Testis (tissue), 2 donors: ENCODE measurements at regions not wholly inside any gene's neighbourhood (a gene's known extent, or its start where the extent isn't known, plus 50 kb on each side); places are given as distances from the start of the nearest gene placed in this dataset.

ENCODE experiments used
- DNase-seq: peaks from one replicate; pipeline ENCODE4 v3.0.0-alpha.2; 2019
- H3K27ac ChIP-seq, 2 donors: fragments of 200-600 bp; sonication (generic); one replicate each; pipeline ENCODE4 v1.5.1; 2019
- H3K27me3 ChIP-seq: fragments of 200-600 bp; sonication (generic); one replicate; pipeline ENCODE4 v1.5.1; 2019
- H3K36me3 ChIP-seq: fragments of 200-600 bp; sonication (generic); one replicate; pipeline ENCODE4 v1.5.1; 2017; ENCODE audit warnings: low read depth; ENCODE audit errors: missing control alignments
- H3K4me1 ChIP-seq: fragments of 200-600 bp; sonication (generic); one replicate; pipeline ENCODE4 v1.5.1; 2019
- H3K4me3 ChIP-seq, 2 donors: fragments of 200-600 bp; sonication (generic); one replicate each; pipeline ENCODE4 v1.5.1; 2017 to 2019
- H3K9me3 ChIP-seq: fragments of 200-600 bp; sonication (generic); one replicate; pipeline ENCODE4 v1.5.1; 2017
- POLR2A ChIP-seq: fragments of 450-650 bp; IDR thresholded peaks from one replicate; pipeline ENCODE4 v1.6.1; 2017; ENCODE audit warnings: antibody characterized with exemption, mild to moderate bottlenecking, moderate library complexity
- WGBS, 2 donors: methylation state at CpG; one replicate each; pipeline ENCODE4 v1.1.5; 2018; 5-methylcytosine and 5-hydroxymethylcytosine counted together
- intact Hi-C: fragments of 100-400 bp; cut with DNase I; formaldehyde crosslinking; loops from one replicate; pipeline ENCODE4 v1.15.1; 2023; ENCODE audit warnings: low total_unique reads
- TF ChIP-seq, protein P1 (sequence below), 3 experiments: fragments of 450-650 bp in 2 of 3; fragments of 200-600 bp in 1 of 3; sonication (generic) in 1 of 3; IDR thresholded peaks; one replicate each; pipeline ENCODE4 v1.5.1; 2016 to 2019; ENCODE audit warnings: antibody characterized with exemption in 3 of 3, mild to moderate bottlenecking in 2 of 3, moderate library complexity in 1 of 3

GRCh38 chr13:85742355-85742754 lies 56.9 kb downstream of the SLITRK6 start:
- intact Hi-C loops = no loop called here
- no peak overlapping the region for H3K27ac ChIP-seq
- no peaks in the 10 kb centered on the region for H3K27me3 ChIP-seq
- H3K4me1 ChIP-seq = no peaks in the 10 kb centered on the region
- 0 to 1% methylated on average over 2 of the region's 2 CpGs for WGBS, 2 donors
- TF ChIP-seq POLR2A = no peak
- TF ChIP-seq, protein P1, sequence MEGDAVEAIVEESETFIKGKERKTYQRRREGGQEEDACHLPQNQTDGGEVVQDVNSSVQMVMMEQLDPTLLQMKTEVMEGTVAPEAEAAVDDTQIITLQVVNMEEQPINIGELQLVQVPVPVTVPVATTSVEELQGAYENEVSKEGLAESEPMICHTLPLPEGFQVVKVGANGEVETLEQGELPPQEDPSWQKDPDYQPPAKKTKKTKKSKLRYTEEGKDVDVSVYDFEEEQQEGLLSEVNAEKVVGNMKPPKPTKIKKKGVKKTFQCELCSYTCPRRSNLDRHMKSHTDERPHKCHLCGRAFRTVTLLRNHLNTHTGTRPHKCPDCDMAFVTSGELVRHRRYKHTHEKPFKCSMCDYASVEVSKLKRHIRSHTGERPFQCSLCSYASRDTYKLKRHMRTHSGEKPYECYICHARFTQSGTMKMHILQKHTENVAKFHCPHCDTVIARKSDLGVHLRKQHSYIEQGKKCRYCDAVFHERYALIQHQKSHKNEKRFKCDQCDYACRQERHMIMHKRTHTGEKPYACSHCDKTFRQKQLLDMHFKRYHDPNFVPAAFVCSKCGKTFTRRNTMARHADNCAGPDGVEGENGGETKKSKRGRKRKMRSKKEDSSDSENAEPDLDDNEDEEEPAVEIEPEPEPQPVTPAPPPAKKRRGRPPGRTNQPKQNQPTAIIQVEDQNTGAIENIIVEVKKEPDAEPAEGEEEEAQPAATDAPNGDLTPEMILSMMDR (IDR thresholded peaks at IDR 0.05) = no peak
- H3K4me3 ChIP-seq = no peak overlapping the region
- DNase-seq = no peak
- H3K9me3 ChIP-seq = no peaks in the 10 kb centered on the region
- no peaks in the 10 kb centered on the region for H3K36me3 ChIP-seq

- Histone ChIP-seq H3K36me3 (no peaks in the 10 kb centered on the region), H3K9me3 (no peaks in the 10 kb centered on the region), H3K4me1 (no peaks in the 10 kb centered on the region), H3K27me3 (no peaks in the 10 kb centered on the region), H3K4me3 (no peak overlapping the region), H3K27ac (no peak overlapping the region)
- TF ChIP-seq, protein P1 (IDR thresholded peaks at IDR 0.05) = no peak
- TF ChIP-seq POLR2A = no peak
- 80 to 83% methylated on average over 3 of the region's 3 CpGs for WGBS, 2 donors
- intact Hi-C loops = no loop called here
- no peak for DNase-seq
Observed at GRCh38 chr13:85741017-85741416, 58.2 kb downstream of the SLITRK6 start.

DNA sequence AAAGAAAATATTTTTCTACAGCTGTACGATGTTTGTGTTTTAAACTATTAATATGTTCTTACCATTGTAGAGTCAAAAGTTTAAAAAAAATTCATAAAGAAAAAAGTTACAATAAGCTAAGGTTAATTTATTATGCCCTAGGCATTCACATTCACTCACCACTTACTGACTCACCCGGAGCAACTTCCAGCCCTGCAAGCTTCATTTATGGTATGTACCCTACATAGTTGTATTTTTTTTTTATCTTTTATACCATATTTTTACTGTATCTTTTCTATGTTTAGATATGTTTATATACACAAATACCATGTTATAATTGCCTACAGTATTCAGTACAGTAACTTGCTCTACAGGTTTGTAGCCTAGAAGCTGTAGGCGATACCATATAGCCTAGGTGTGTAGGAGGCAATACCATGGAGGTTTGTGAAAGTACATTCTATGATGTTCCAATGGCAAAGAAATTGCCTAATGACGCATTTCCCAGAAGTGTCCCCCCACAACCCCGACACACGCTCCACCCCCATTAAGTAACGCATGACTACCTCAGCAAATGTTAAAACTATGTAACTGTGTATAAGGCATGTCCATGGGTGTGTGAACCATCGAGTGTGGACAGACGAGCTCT lies 60.4 kb downstream of the SLITRK6 start:
- no peak for DNase-seq
- intact Hi-C loops = no loop called here
- WGBS, 2 donors = 64 to 68% methylated on average over 8 to 9 of the region's 9 CpGs

DNA sequence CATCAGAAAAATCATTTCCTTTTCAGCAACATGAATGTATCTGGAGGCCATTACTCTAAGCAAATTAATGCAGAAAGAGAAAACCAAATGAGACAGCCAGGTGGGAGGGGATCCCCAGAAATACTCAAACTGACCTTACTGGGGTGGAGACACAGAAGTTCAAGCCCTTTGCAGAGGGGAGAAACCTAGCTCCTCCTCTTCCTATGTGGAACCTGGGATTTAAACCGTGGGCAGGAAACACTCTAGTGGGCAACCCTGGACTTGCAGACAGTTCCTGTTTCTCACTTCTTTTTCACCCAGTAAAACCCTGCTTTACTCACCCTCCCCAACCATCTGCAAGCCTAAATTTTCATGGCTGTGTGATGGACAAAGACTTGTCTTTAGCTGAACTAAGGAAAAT lies 61.3 kb downstream of the SLITRK6 start:
- Histone ChIP-seq H3K36me3 (no peaks in the 10 kb centered on the region), H3K27ac (no peak overlapping the region), H3K4me3 (no peak overlapping the region), H3K4me1 (no peaks in the 10 kb centered on the region), H3K9me3 (no peaks in the 10 kb centered on the region), H3K27me3 (no peaks in the 10 kb centered on the region)
- intact Hi-C loops = no loop called here
- no peak for DNase-seq
- TF ChIP-seq, protein P1 (IDR thresholded peaks at IDR 0.05) = no peak
- TF ChIP-seq POLR2A = no peak
- 59 to 71% methylated on average over 1 of the region's 1 CpG for WGBS, 2 donors

More for the DNA sequence above, 60.4 kb downstream of the SLITRK6 start:
- Histone ChIP-seq H3K4me3 (no peak overlapping the region), H3K9me3 (no peaks in the 10 kb centered on the region), H3K4me1 (no peaks in the 10 kb centered on the region), H3K27ac (no peak overlapping the region), H3K36me3 (no peaks in the 10 kb centered on the region), H3K27me3 (no peaks in the 10 kb centered on the region)
- no peak for TF ChIP-seq POLR2A
- TF ChIP-seq, protein P1 (IDR thresholded peaks at IDR 0.05) = no peak

DNA sequence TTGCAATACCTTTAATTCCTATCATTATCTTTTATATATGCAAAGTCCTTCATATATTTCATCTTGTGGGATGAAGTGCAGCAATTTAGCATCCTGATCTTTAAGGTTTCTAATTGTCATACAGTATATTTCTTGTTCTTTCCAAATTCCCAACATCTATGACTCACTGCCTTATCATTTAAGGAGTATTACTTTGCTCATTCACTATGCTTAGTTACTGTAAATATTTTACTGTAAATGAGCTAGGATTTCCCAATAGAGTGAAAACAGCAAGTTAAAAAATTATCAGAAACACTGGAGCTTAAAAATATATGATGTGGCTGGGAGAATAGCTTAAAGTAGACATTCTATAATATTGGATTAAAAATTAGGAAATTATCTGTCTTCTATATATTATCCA lies 69.9 kb downstream of the SLITRK6 start:
- intact Hi-C loops = no loop called here

More for the DNA sequence above, 69.9 kb downstream of the SLITRK6 start:
- no peaks in the 10 kb centered on the region for H3K27me3 ChIP-seq
- no peaks in the 10 kb centered on the region for H3K9me3 ChIP-seq
- no peak overlapping the region for H3K27ac ChIP-seq
- H3K36me3 ChIP-seq = no peaks in the 10 kb centered on the region
- TF ChIP-seq, protein P1 (IDR thresholded peaks at IDR 0.05) = no peak
- TF ChIP-seq POLR2A = no peak
- H3K4me1 ChIP-seq = no peaks in the 10 kb centered on the region
- no peak overlapping the region for H3K4me3 ChIP-seq
- no peak for DNase-seq
